Keratinocyte (primary cell): ENCODE measurements at regions not wholly inside any gene's neighbourhood (a gene's known extent, or its start where the extent isn't known, plus 50 kb on each side); places are given as distances from the start of the nearest gene placed in this dataset.

Experiments used
- DNase-seq: peaks from one replicate; pipeline ENCODE4 v3.0.0-alpha.2; 2011; ENCODE audit warnings: low read depth, missing footprints, low spot score
- FAIRE-seq: peaks from 2 replicates; lab custom pipeline; 2011; peaks lifted over from hg19 to GRCh38; lab: Jason Lieb, UNC
- H2AFZ ChIP-seq: 2 replicates; pipeline ENCODE4 v1.6.0; 2012; ENCODE audit warnings: low read length, control low read depth, inconsistent platforms; ENCODE audit not compliant: control insufficient read depth
- H3K27ac ChIP-seq: 2 replicates; pipeline ENCODE4 v1.5.1; 2011; ENCODE audit warnings: low read length; ENCODE audit not compliant: control insufficient read depth, insufficient read depth
- H3K27me3 ChIP-seq: 3 replicates; pipeline ENCODE4 v1.6.0; 2011; ENCODE audit warnings: low read length; ENCODE audit not compliant: control insufficient read depth, insufficient read depth; ENCODE audit errors: extremely low read depth
- H3K36me3 ChIP-seq, 2 experiments: 2 replicates in 1 of 2; 3 replicates in 1 of 2; pipeline ENCODE4 v1.5.1; 2011; ENCODE audit warnings: low read length in 2 of 2, mild to moderate bottlenecking in 1 of 2; ENCODE audit not compliant: control insufficient read depth in 2 of 2, insufficient read depth in 2 of 2; ENCODE audit errors: extremely low read depth in 1 of 2
- H3K4me1 ChIP-seq: 3 replicates; pipeline ENCODE4 v1.5.1; 2011; ENCODE audit warnings: low read length; ENCODE audit not compliant: control insufficient read depth, insufficient read depth; ENCODE audit errors: extremely low read depth
- H3K4me2 ChIP-seq: 3 replicates; pipeline ENCODE4 v1.6.0; 2011; ENCODE audit warnings: low read depth, low read length; ENCODE audit not compliant: control insufficient read depth, insufficient read depth; ENCODE audit errors: extremely low read depth
- H3K4me3 ChIP-seq, 3 experiments: fragments of 200-600 bp in 1 of 3; sonication (generic) in 1 of 3; 2 replicates in 2 of 3; 3 replicates in 1 of 3; pipeline ENCODE4 v1.5.1; 2011 to 2016; ENCODE audit warnings: low read length in 3 of 3, mild to moderate bottlenecking in 3 of 3, control low read depth in 2 of 3, inconsistent platforms in 1 of 3, low read depth in 1 of 3, mixed read lengths in 1 of 3, mixed run types in 1 of 3, moderate library complexity in 1 of 3; ENCODE audit not compliant: control insufficient read depth in 2 of 3, insufficient read depth in 2 of 3; ENCODE audit errors: extremely low read depth in 1 of 3
- H3K79me2 ChIP-seq: 2 replicates; pipeline ENCODE4 v1.6.0; 2012; ENCODE audit warnings: low read length; ENCODE audit not compliant: control insufficient read depth, insufficient read depth
- H3K9ac ChIP-seq: 3 replicates; pipeline ENCODE4 v1.6.0; 2011; ENCODE audit warnings: low read length; ENCODE audit not compliant: control insufficient read depth, insufficient read depth; ENCODE audit errors: extremely low read depth
- H3K9me1 ChIP-seq: 3 replicates; pipeline ENCODE4 v1.6.0; 2011; ENCODE audit warnings: low read length; ENCODE audit not compliant: control insufficient read depth, insufficient read depth; ENCODE audit errors: extremely low read depth
- H3K9me3 ChIP-seq: 2 replicates; pipeline ENCODE4 v1.5.1; 2012; ENCODE audit warnings: low read depth, low read length; ENCODE audit not compliant: control insufficient read depth
- H4K20me1 ChIP-seq: 3 replicates; pipeline ENCODE4 v1.6.0; 2011; ENCODE audit warnings: low read length; ENCODE audit not compliant: control insufficient read depth, insufficient read depth; ENCODE audit errors: extremely low read depth
- EZH2 ChIP-seq: IDR thresholded peaks from one replicate; pipeline ENCODE4 v1.6.1; 2012; ENCODE audit warnings: inconsistent platforms, mild to moderate bottlenecking, low read length, moderate library complexity
- dilution Hi-C: fragments of 300-500 bp; cut with MboI; formaldehyde crosslinking; loops from one replicate; pipeline ENCODE4 v1.7.0; 2020; ENCODE audit warnings: low sequenced_read_pairs; ENCODE audit not compliant: extremely low pct_ligation_motif_present
- TF ChIP-seq, protein P1 (sequence below), 3 experiments: IDR thresholded peaks in 1 of 3; conservative IDR thresholded peaks in 1 of 3; optimal IDR thresholded peaks in 1 of 3; 2 replicates in 2 of 3; 3 replicates in 1 of 3; pipeline versions ENCODE3 to v1.5.1; 2011; ENCODE audit warnings: low read length in 3 of 3, mild to moderate bottlenecking in 3 of 3, moderate library complexity in 2 of 3, control low read depth in 1 of 3, inconsistent platforms in 1 of 3; ENCODE audit not compliant: insufficient read depth in 2 of 3; ENCODE audit errors: extremely low read depth in 1 of 3

DNA sequence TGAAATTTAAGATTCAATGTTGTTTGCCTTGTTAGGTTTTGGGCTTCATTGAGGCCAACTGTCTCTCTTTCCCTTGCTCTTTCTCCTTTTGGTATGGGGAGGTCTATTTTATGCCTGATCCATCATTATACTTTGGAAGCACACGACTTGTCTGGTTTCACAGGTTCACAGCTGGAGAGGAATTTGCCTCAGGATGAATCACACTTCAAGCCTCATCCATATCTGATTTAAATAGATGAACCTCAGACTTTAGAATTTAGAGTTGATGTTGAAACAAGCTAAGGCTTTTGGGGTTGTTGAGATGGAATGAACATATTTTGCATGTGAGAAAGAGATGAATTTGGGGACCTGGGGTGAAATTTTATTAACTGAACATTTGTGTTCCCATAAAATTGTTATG, 150.5 kb upstream of the IGFBP3 start:
- FAIRE-seq = no peak
- TF ChIP-seq, protein P1, sequence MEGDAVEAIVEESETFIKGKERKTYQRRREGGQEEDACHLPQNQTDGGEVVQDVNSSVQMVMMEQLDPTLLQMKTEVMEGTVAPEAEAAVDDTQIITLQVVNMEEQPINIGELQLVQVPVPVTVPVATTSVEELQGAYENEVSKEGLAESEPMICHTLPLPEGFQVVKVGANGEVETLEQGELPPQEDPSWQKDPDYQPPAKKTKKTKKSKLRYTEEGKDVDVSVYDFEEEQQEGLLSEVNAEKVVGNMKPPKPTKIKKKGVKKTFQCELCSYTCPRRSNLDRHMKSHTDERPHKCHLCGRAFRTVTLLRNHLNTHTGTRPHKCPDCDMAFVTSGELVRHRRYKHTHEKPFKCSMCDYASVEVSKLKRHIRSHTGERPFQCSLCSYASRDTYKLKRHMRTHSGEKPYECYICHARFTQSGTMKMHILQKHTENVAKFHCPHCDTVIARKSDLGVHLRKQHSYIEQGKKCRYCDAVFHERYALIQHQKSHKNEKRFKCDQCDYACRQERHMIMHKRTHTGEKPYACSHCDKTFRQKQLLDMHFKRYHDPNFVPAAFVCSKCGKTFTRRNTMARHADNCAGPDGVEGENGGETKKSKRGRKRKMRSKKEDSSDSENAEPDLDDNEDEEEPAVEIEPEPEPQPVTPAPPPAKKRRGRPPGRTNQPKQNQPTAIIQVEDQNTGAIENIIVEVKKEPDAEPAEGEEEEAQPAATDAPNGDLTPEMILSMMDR (optimal IDR thresholded peaks at IDR 0.05 in 1 of 3, IDR thresholded peaks at IDR 0.05 in 1 of 3, conservative IDR thresholded peaks at IDR 0.05 in 1 of 3; ENCODE audit: extremely low read depth in 1 of 3, insufficient read depth in 2 of 3, low read length in 3 of 3) = no peak
- no peak for TF ChIP-seq EZH2
- no peak overlapping the region for H3K4me2 ChIP-seq
- H3K9ac ChIP-seq = no peak overlapping the region
- H3K4me1 ChIP-seq = no peaks in the 10 kb centered on the region
- no peaks in the 10 kb centered on the region for H4K20me1 ChIP-seq
- H3K27me3 ChIP-seq = no peaks in the 10 kb centered on the region
- no peaks in the 10 kb centered on the region for H3K36me3 ChIP-seq
- no peak overlapping the region for H3K4me3 ChIP-seq
- H3K9me1 ChIP-seq = no peaks in the 10 kb centered on the region
- no peaks in the 10 kb centered on the region for H3K79me2 ChIP-seq
- no peak for DNase-seq
- dilution Hi-C loops = no loop called here
- H3K9me3 ChIP-seq = no peaks in the 10 kb centered on the region
- no peak overlapping the region for H3K27ac ChIP-seq
- H2AFZ ChIP-seq = no peak overlapping the region

DNA sequence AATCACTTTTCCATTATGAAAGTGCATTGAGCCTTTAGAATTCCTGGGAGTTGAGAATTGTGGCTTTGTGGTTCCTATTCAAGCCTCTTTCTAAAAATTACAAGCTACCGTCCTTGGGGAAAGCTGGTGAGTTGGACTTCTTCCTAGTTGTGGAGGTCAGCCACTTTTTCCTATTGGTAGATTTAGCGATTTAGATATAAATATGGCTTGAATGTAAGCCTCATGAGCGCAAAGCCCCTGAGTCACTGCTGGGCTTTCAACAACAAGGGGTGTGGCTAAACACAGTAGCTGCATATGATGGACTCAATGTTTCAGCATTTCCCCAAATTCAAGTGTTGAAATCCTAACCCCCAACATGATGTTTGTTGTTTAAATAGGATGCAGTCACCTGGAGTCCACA, 150.0 kb upstream of the IGFBP3 start:
- no peaks in the 10 kb centered on the region for H4K20me1 ChIP-seq
- H3K27me3 ChIP-seq = no peaks in the 10 kb centered on the region
- H3K4me1 ChIP-seq = no peaks in the 10 kb centered on the region
- FAIRE-seq (no peak), DNase-seq (no peak)
- H2AFZ ChIP-seq = no peak overlapping the region
- no peak overlapping the region for H3K4me2 ChIP-seq
- no peaks in the 10 kb centered on the region for H3K9me1 ChIP-seq
- no peaks in the 10 kb centered on the region for H3K9me3 ChIP-seq
- no peak overlapping the region for H3K9ac ChIP-seq
- H3K27ac ChIP-seq = no peak overlapping the region
- H3K36me3 ChIP-seq = no peaks in the 10 kb centered on the region
- TF ChIP-seq, protein P1 (optimal IDR thresholded peaks at IDR 0.05 in 1 of 3, IDR thresholded peaks at IDR 0.05 in 1 of 3, conservative IDR thresholded peaks at IDR 0.05 in 1 of 3; ENCODE audit: extremely low read depth in 1 of 3, insufficient read depth in 2 of 3, low read length in 3 of 3) = no peak
- no peak for TF ChIP-seq EZH2
- H3K4me3 ChIP-seq = no peak overlapping the region
- dilution Hi-C loops = no loop called here
- no peaks in the 10 kb centered on the region for H3K79me2 ChIP-seq
